ENCODE measurements at regions not wholly inside any gene's neighbourhood (a gene's known extent, or its start where the extent isn't known, plus 50 kb on each side); places are given as distances from the start of the nearest gene placed in this dataset.

GRCh38 chr1:157247005-157247763, 109.0 kb upstream of the ETV3 start:
- H3K27ac ChIP-seq (ENCODE audit: low read depth, low read length) = no peak overlapping the region
- H3K36me3 ChIP-seq (ENCODE audit: insufficient read depth, low read length) = no peaks in the 10 kb centered on the region
- Mint-ChIP-seq H3K27me3 (peaks cover 16 to 54% of the 10 kb centered on the region in 2 donors), H3K27ac (no peak overlapping the region), H3K9me3 (peaks cover 0 to 6% (median 4%) of the 10 kb centered on the region in 5 donors), H3K4me3 (no peak overlapping the region), H3K36me3 (no peaks in the 10 kb centered on the region), H3K4me1 (no peaks in the 10 kb centered on the region)
- CTCF ChIA-PET = no interaction called here
- no peaks in the 10 kb centered on the region for H3K27me3 ChIP-seq (ENCODE audit: insufficient read depth, low read length, poor library complexity, severe bottlenecking)
- POLR2A ChIA-PET = no interaction called here
- no peaks in the 10 kb centered on the region for H3K9me3 ChIP-seq (ENCODE audit: low read length)
- H3K4me1 ChIP-seq (ENCODE audit: insufficient read depth, low read length) = no peaks in the 10 kb centered on the region
- no peak overlapping the region for H3K4me3 ChIP-seq (ENCODE audit: low read length)
- no peak for DNase-seq

GRCh38 chr1:157245823-157246222, 107.6 kb upstream of the ETV3 start:
- H3K4me3 ChIP-seq (ENCODE audit: low read length) = no peak overlapping the region
- no peak overlapping the region for H3K27ac Mint-ChIP-seq
- ChIA-PET CTCF (no interaction called here), POLR2A (no interaction called here)
- H3K4me1 Mint-ChIP-seq = no peaks in the 10 kb centered on the region
- H3K27me3 Mint-ChIP-seq = peaks cover 16 to 49% of the 10 kb centered on the region in 2 donors
- no peaks in the 10 kb centered on the region for H3K9me3 ChIP-seq (ENCODE audit: low read length)
- H3K36me3 Mint-ChIP-seq = no peaks in the 10 kb centered on the region
- H3K36me3 ChIP-seq (ENCODE audit: insufficient read depth, low read length) = no peaks in the 10 kb centered on the region
- peaks cover 0 to 6% (median 4%) of the 10 kb centered on the region in 5 donors for H3K9me3 Mint-ChIP-seq
- H3K4me3 Mint-ChIP-seq = no peak overlapping the region
- no peak overlapping the region for H3K27ac ChIP-seq (ENCODE audit: low read depth, low read length)
- H3K4me1 ChIP-seq (ENCODE audit: insufficient read depth, low read length) = no peaks in the 10 kb centered on the region
- DNase-seq = no peak
- no peaks in the 10 kb centered on the region for H3K27me3 ChIP-seq (ENCODE audit: insufficient read depth, low read length, poor library complexity, severe bottlenecking)

- H3K27me3 Mint-ChIP-seq = peaks cover 9 to 39% of the 10 kb centered on the region in 2 donors
- ChIA-PET CTCF (no interaction called here), POLR2A (no interaction called here)
- H3K4me1 ChIP-seq (ENCODE audit: insufficient read depth, low read length) = no peaks in the 10 kb centered on the region
- no peaks in the 10 kb centered on the region for H3K9me3 ChIP-seq (ENCODE audit: low read length)
- no peak overlapping the region for H3K4me3 ChIP-seq (ENCODE audit: low read length)
- H3K9me3 Mint-ChIP-seq = peaks cover 0 to 3% (median 2%) of the 10 kb centered on the region in 5 donors
- H3K36me3 Mint-ChIP-seq = no peaks in the 10 kb centered on the region
- H3K4me3 Mint-ChIP-seq = no peak overlapping the region
- H3K27ac Mint-ChIP-seq = no peak overlapping the region
- DNase-seq = no peak
- H3K4me1 Mint-ChIP-seq = no peaks in the 10 kb centered on the region
- no peaks in the 10 kb centered on the region for H3K36me3 ChIP-seq (ENCODE audit: insufficient read depth, low read length)
- H3K27ac ChIP-seq (ENCODE audit: low read depth, low read length) = no peak overlapping the region
- no peaks in the 10 kb centered on the region for H3K27me3 ChIP-seq (ENCODE audit: insufficient read depth, low read length, poor library complexity, severe bottlenecking)
Observed at GRCh38 chr1:157241185-157241538, 103.0 kb upstream of the ETV3 start.

GRCh38 chr1:157240495-157241184, 102.4 kb upstream of the ETV3 start:
- no peaks in the 10 kb centered on the region for H3K36me3 Mint-ChIP-seq
- H3K9me3 ChIP-seq (ENCODE audit: low read length) = no peaks in the 10 kb centered on the region
- H3K9me3 Mint-ChIP-seq = peaks cover 0 to 2% (median 0%) of the 10 kb centered on the region in 5 donors
- peaks cover 10 to 34% of the 10 kb centered on the region in 2 donors for H3K27me3 Mint-ChIP-seq
- no peaks in the 10 kb centered on the region for H3K27me3 ChIP-seq (ENCODE audit: insufficient read depth, low read length, poor library complexity, severe bottlenecking)
- H3K36me3 ChIP-seq (ENCODE audit: insufficient read depth, low read length) = no peaks in the 10 kb centered on the region
- no peak overlapping the region for H3K27ac ChIP-seq (ENCODE audit: low read depth, low read length)
- H3K4me3 Mint-ChIP-seq = no peak overlapping the region
- H3K4me1 Mint-ChIP-seq = no peaks in the 10 kb centered on the region
- no peak overlapping the region for H3K4me3 ChIP-seq (ENCODE audit: low read length)
- CTCF ChIA-PET = no interaction called here
- DNase-seq = no peak
- POLR2A ChIA-PET = no interaction called here
- no peak overlapping the region for H3K27ac Mint-ChIP-seq
- H3K4me1 ChIP-seq (ENCODE audit: insufficient read depth, low read length) = no peaks in the 10 kb centered on the region

- no peaks in the 10 kb centered on the region for H3K4me1 ChIP-seq (ENCODE audit: insufficient read depth, low read length)
- Mint-ChIP-seq H3K27me3 (peaks cover 8 to 28% of the 10 kb centered on the region in 2 donors), H3K4me3 (no peak overlapping the region), H3K27ac (no peak overlapping the region), H3K9me3 (peaks cover 0 to 2% (median 0%) of the 10 kb centered on the region in 5 donors), H3K36me3 (no peaks in the 10 kb centered on the region), H3K4me1 (no peaks in the 10 kb centered on the region)
- no peak overlapping the region for H3K4me3 ChIP-seq (ENCODE audit: low read length)
- CTCF ChIA-PET = no interaction called here
- POLR2A ChIA-PET = no interaction called here
- H3K9me3 ChIP-seq (ENCODE audit: low read length) = no peaks in the 10 kb centered on the region
- DNase-seq = no peak
- H3K27ac ChIP-seq (ENCODE audit: low read depth, low read length) = no peak overlapping the region
- H3K27me3 ChIP-seq (ENCODE audit: insufficient read depth, low read length, poor library complexity, severe bottlenecking) = no peaks in the 10 kb centered on the region
- H3K36me3 ChIP-seq (ENCODE audit: insufficient read depth, low read length) = no peaks in the 10 kb centered on the region
Observed at GRCh38 chr1:157239936-157240335, 101.7 kb upstream of the ETV3 start.

- no peaks in the 10 kb centered on the region for H3K36me3 Mint-ChIP-seq
- POLR2A ChIA-PET = no interaction called here
- H3K9me3 ChIP-seq (ENCODE audit: low read length) = no peaks in the 10 kb centered on the region
- DNase-seq = no peak
- CTCF ChIA-PET = no interaction called here
- H3K27me3 ChIP-seq (ENCODE audit: insufficient read depth, low read length, poor library complexity, severe bottlenecking) = no peaks in the 10 kb centered on the region
- H3K4me1 Mint-ChIP-seq = no peaks in the 10 kb centered on the region
- H3K27ac Mint-ChIP-seq = no peak overlapping the region
- H3K27me3 Mint-ChIP-seq = peaks cover 8 to 22% of the 10 kb centered on the region in 2 donors
- no peaks in the 10 kb centered on the region for H3K36me3 ChIP-seq (ENCODE audit: insufficient read depth, low read length)
- H3K4me3 Mint-ChIP-seq = no peak overlapping the region
- H3K4me1 ChIP-seq (ENCODE audit: insufficient read depth, low read length) = no peaks in the 10 kb centered on the region
- H3K27ac ChIP-seq (ENCODE audit: low read depth, low read length) = no peak overlapping the region
- no peak overlapping the region for H3K4me3 ChIP-seq (ENCODE audit: low read length)
- peaks cover 0 to under 1% (median 0%) of the 10 kb centered on the region in 5 donors for H3K9me3 Mint-ChIP-seq
Observed at GRCh38 chr1:157238585-157238984, 100.4 kb upstream of the ETV3 start.

GRCh38 chr1:157237981-157238380, 99.8 kb upstream of the ETV3 start:
- Histone ChIP-seq H3K27me3 (ENCODE audit: insufficient read depth, low read length, poor library complexity, severe bottlenecking) (no peaks in the 10 kb centered on the region), H3K36me3 (ENCODE audit: insufficient read depth, low read length) (no peaks in the 10 kb centered on the region), H3K4me1 (ENCODE audit: insufficient read depth, low read length) (no peaks in the 10 kb centered on the region), H3K9me3 (ENCODE audit: low read length) (no peaks in the 10 kb centered on the region), H3K27ac (ENCODE audit: low read depth, low read length) (no peak overlapping the region), H3K4me3 (ENCODE audit: low read length) (no peak overlapping the region)
- H3K36me3 Mint-ChIP-seq = no peaks in the 10 kb centered on the region
- H3K4me1 Mint-ChIP-seq = no peaks in the 10 kb centered on the region
- H3K4me3 Mint-ChIP-seq = no peak overlapping the region
- H3K9me3 Mint-ChIP-seq = no peaks in the 10 kb centered on the region
- CTCF ChIA-PET = no interaction called here
- POLR2A ChIA-PET = no interaction called here
- DNase-seq = no peak
- H3K27me3 Mint-ChIP-seq = peaks cover 8 to 22% of the 10 kb centered on the region in 2 donors
- H3K27ac Mint-ChIP-seq = no peak overlapping the region

GRCh38 chr1:157237522-157237921, 99.3 kb upstream of the ETV3 start:
- no peaks in the 10 kb centered on the region for H3K36me3 ChIP-seq (ENCODE audit: insufficient read depth, low read length)
- no peaks in the 10 kb centered on the region for H3K4me1 Mint-ChIP-seq

More at GRCh38 chr1:157237522-157237921, 99.3 kb upstream of the ETV3 start:
- Histone ChIP-seq H3K4me1 (ENCODE audit: insufficient read depth, low read length) (no peaks in the 10 kb centered on the region), H3K9me3 (ENCODE audit: low read length) (no peaks in the 10 kb centered on the region), H3K27ac (ENCODE audit: low read depth, low read length) (no peak overlapping the region), H3K4me3 (ENCODE audit: low read length) (no peak overlapping the region), H3K27me3 (ENCODE audit: insufficient read depth, low read length, poor library complexity, severe bottlenecking) (no peaks in the 10 kb centered on the region)
- CTCF ChIA-PET = no interaction called here
- no peak overlapping the region for H3K4me3 Mint-ChIP-seq
- peaks cover 8 to 22% of the 10 kb centered on the region in 2 donors for H3K27me3 Mint-ChIP-seq
- POLR2A ChIA-PET = no interaction called here
- no peaks in the 10 kb centered on the region for H3K36me3 Mint-ChIP-seq
- no peak for DNase-seq
- no peaks in the 10 kb centered on the region for H3K9me3 Mint-ChIP-seq
- H3K27ac Mint-ChIP-seq = no peak overlapping the region

Measured in CD8-positive, alpha-beta memory T cell (primary cell).